ENCODE measurements at regions not wholly inside any gene's neighbourhood (a gene's known extent, or its start where the extent isn't known, plus 50 kb on each side); places are given as distances from the start of the nearest gene placed in this dataset.

DNA sequence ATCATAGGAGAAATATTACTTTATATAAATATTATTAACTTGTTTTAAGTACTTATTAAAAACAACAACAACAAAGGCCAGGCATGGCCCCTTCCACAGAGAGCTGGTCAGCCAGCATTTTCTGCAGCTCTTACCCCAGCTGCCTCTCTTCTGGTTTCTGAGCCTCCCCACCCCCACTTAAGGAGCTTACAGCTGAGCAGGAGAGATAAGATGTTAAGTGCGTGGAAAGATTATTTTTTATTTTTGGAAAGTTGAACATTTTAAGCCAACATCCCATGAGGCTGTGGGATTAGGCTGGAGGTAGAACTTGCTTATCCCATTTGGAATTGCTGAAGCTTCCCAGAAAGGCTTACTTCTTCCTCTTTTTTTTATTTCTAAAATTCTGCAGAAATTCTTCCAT, 401.2 kb downstream of the SEC14L1 start (continued):
- TF ChIP-seq, protein P1, sequence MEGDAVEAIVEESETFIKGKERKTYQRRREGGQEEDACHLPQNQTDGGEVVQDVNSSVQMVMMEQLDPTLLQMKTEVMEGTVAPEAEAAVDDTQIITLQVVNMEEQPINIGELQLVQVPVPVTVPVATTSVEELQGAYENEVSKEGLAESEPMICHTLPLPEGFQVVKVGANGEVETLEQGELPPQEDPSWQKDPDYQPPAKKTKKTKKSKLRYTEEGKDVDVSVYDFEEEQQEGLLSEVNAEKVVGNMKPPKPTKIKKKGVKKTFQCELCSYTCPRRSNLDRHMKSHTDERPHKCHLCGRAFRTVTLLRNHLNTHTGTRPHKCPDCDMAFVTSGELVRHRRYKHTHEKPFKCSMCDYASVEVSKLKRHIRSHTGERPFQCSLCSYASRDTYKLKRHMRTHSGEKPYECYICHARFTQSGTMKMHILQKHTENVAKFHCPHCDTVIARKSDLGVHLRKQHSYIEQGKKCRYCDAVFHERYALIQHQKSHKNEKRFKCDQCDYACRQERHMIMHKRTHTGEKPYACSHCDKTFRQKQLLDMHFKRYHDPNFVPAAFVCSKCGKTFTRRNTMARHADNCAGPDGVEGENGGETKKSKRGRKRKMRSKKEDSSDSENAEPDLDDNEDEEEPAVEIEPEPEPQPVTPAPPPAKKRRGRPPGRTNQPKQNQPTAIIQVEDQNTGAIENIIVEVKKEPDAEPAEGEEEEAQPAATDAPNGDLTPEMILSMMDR (IDR thresholded peaks at IDR 0.05 in 2 of 3, conservative IDR thresholded peaks at IDR 0.05 in 1 of 3; ENCODE audit: insufficient read depth in 2 of 3, low read depth in 1 of 3, low read length in 3 of 3), result no peak
- TF ChIP-seq ZNF57 (CRISPR knock-in tag; IDR thresholded peaks at IDR 0.05) (no peak), DNMT1 (IDR thresholded peaks at IDR 0.05) (no peak), POLR2AphosphoS5 (IDR thresholded peaks at IDR 0.05; ENCODE audit: control insufficient read depth, insufficient read depth, low read depth, low read length) (0 out of 2 replicates have a peak, but pooled peaks have one; percentile 36), DIDO1 (tag; IDR thresholded peaks at IDR 0.05; ENCODE audit: low read depth) (no peak), TAF1 (IDR thresholded peaks at IDR 0.05; ENCODE audit: control insufficient read depth, extremely low read depth, insufficient read depth, low read length, severe bottlenecking) (no peak), ILK (tag; IDR thresholded peaks at IDR 0.05; ENCODE audit: borderline replicate concordance, low read depth) (no peak), PURB (CRISPR knock-in tag; IDR thresholded peaks at IDR 0.05; ENCODE audit: low read depth) (no peak), PPARD (CRISPR knock-in tag; IDR thresholded peaks at IDR 0.05) (no peak), RREB1 (CRISPR knock-in tag; IDR thresholded peaks at IDR 0.05) (no peak), DPF2 (IDR thresholded peaks at IDR 0.05) (peak; percentile 43; the same call in 1 of the 2 replicates), PML (IDR thresholded peaks at IDR 0.05; ENCODE audit: low read length) (0 out of 2 replicates have a peak, but pooled peaks have one; percentile 48), TCF7L2 (IDR thresholded peaks at IDR 0.05; ENCODE audit: low read depth, low read length) (no peak), ZBTB12 (CRISPR knock-in tag; IDR thresholded peaks at IDR 0.05) (no peak), TFAP4 (CRISPR knock-in tag; IDR thresholded peaks at IDR 0.05; ENCODE audit: borderline replicate concordance) (peak; percentile 47; the same call in 1 of the 2 replicates), FOXJ2 (tag; IDR thresholded peaks at IDR 0.05) (no peak)
- TF ChIP-seq, protein P2, sequence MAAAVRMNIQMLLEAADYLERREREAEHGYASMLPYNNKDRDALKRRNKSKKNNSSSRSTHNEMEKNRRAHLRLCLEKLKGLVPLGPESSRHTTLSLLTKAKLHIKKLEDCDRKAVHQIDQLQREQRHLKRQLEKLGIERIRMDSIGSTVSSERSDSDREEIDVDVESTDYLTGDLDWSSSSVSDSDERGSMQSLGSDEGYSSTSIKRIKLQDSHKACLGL (CRISPR knock-in tag; IDR thresholded peaks at IDR 0.05; ENCODE audit: borderline replicate concordance, poor library complexity, severe bottlenecking), result no peak
